ENCODE measurements at regions not wholly inside any gene's neighbourhood (a gene's known extent, or its start where the extent isn't known, plus 50 kb on each side); places are given as distances from the start of the nearest gene placed in this dataset.
"Not testable (repeated sequence)": the region's sequence is repeated elsewhere in the genome, so short reads cannot be mapped to it uniquely, and the experiment has no call there.

GRCh38 chr2:87420954-87421353 is 326.9 kb upstream of the PLGLB2 start:
- not testable (repeated sequence) for TF ChIP-seq CTCF, POLR2A (IDR thresholded peaks at IDR 0.05)
